SK-N-SH (cell line): ENCODE measurements at regions not wholly inside any gene's neighbourhood (a gene's known extent, or its start where the extent isn't known, plus 50 kb on each side); places are given as distances from the start of the nearest gene placed in this dataset.

Source experiments
- CHD2 ChIP-seq: fragments of 150-350 bp; IDR thresholded peaks from 2 replicates; pipeline ENCODE4 v1.6.1; 2018; ENCODE audit warnings: low read length; ENCODE audit not compliant: partially characterized antibody
- SIN3A ChIP-seq: IDR thresholded peaks from 2 replicates; pipeline ENCODE4 v1.6.1; 2012; ENCODE audit warnings: low read depth, mild to moderate bottlenecking, low read length, moderate library complexity, borderline replicate concordance
- YY1 ChIP-seq: IDR thresholded peaks from 2 replicates; pipeline ENCODE4 v1.4.0; 2012; ENCODE audit warnings: low read depth, mild to moderate bottlenecking

DNA sequence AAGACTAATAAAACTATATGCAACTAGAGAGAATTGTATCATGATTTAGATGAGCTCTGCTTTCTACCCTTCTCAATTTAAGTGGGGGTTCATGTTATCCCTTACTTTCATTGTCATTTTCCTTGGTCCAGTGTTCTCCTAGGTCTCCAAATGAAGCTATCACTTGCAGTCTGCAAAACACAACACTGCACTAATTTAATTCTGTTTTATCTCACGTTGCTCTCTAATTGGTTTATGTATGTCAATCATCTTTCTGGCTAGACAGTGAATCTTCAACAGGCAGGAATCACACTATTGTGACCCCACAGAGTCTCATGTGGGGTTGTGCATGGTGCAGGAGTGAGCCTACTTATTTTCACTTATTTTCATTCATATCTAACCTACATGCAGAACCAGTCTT, 348.3 kb upstream of the SYT4 start:
- TF ChIP-seq YY1 (no peak), CHD2 (no peak), SIN3A (no peak)
